ENCODE measurements at regions not wholly inside any gene's neighbourhood (a gene's known extent, or its start where the extent isn't known, plus 50 kb on each side); places are given as distances from the start of the nearest gene placed in this dataset.

DNA sequence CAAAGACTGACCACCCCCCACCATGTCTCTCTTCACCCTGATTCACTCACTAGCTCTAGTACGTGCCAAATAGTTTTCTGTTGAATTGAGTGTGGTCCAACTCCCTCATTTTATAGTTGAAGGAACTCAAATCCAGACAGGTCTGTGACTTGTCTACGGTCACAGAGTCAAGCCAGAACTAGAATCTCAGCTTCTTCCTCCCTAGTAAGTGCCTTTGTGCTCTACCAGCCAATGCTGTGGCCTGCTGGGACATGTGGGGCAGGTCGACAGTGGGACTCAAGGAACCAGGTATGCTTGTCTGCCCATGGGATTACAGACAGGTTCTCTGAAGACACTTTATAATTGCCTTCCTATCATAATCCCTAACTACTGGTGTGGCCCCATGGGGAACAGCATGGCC lies 108.6 kb upstream of the CPEB2 start:
- Histone ChIP-seq H3K9me3 (ENCODE audit: insufficient read depth in 2 of 2, low read depth in 1 of 2, low read length in 1 of 2) (no peaks in the 10 kb centered on the region), H3K4me2 (ENCODE audit: insufficient read depth in 1 of 2, low read depth in 2 of 2, low read length in 2 of 2) (no peak overlapping the region)
- TF ChIP-seq KDM4A (IDR thresholded peaks at IDR 0.05; ENCODE audit: low read depth, low read length, severe bottlenecking) (no peak), CEBPB (IDR thresholded peaks at IDR 0.05; ENCODE audit: low read depth, low read length) (no peak), POLR2AphosphoS5 (IDR thresholded peaks at IDR 0.05; ENCODE audit: low read depth, low read length) (no peak), CHD2 (IDR thresholded peaks at IDR 0.05; ENCODE audit: low read length) (no peak), KDM1A (IDR thresholded peaks at IDR 0.05; ENCODE audit: borderline replicate concordance, low read length) (no peak), NRF1 (IDR thresholded peaks at IDR 0.05; ENCODE audit: low read depth, low read length) (no peak), RBBP5 (IDR thresholded peaks at IDR 0.05; ENCODE audit: borderline replicate concordance, low read depth, low read length) (no peak)

More for the DNA sequence above, 108.6 kb upstream of the CPEB2 start:
- Histone ChIP-seq H3K4me3 (ENCODE audit: extremely low read depth in 1 of 4, insufficient read depth in 2 of 4, low read depth in 3 of 4, low read length in 4 of 4) (no peak overlapping the region), H3K23ac (ENCODE audit: insufficient read length) (no peak overlapping the region), H4K8ac (ENCODE audit: extremely low read depth, insufficient read depth, low read length) (no peak overlapping the region), H3K4me1 (replicated peaks in 1 of 4; ENCODE audit: control insufficient read depth in 3 of 4, insufficient read depth in 4 of 4, low read length in 3 of 4) (no peaks in the 10 kb centered on the region), H3K9ac (replicated peaks in 1 of 4; ENCODE audit: extremely low read depth in 1 of 4, low read depth in 3 of 4, low read length in 3 of 4) (no peak overlapping the region), H2BK120ac (replicated peaks; ENCODE audit: low read depth, low read length) (no peak overlapping the region), H3K36me3 (ENCODE audit: control insufficient read depth in 2 of 4, insufficient read depth in 4 of 4, low read length in 3 of 4) (no peaks in the 10 kb centered on the region), H2AFZ (ENCODE audit: low read length) (no peak overlapping the region), H2BK20ac (ENCODE audit: low read length) (no peak overlapping the region), H3K27ac (ENCODE audit: low read depth, low read length) (no peak overlapping the region), H3K56ac (replicated peaks; ENCODE audit: insufficient read length, low read depth, low read length) (no peak overlapping the region), H3K27me3 (replicated peaks in 1 of 4; ENCODE audit: control insufficient read depth in 3 of 4, extremely low read depth in 1 of 4, insufficient read depth in 3 of 4, low read length in 3 of 4) (peaks cover 0 to 1% (median 0%) of the 10 kb centered on the region in 4 experiments; a peak in 1 of 7 replicates), H4K91ac (replicated peaks; ENCODE audit: insufficient read length, low read length) (no peak overlapping the region), H3K79me2 (ENCODE audit: control insufficient read depth in 1 of 2, insufficient read depth in 2 of 2, low read length in 2 of 2) (no peaks in the 10 kb centered on the region), H2BK15ac (ENCODE audit: low read length) (no peak overlapping the region), H4K5ac (ENCODE audit: insufficient read length, low read depth, low read length) (no peak overlapping the region), H2AK5ac (ENCODE audit: low read depth, low read length) (no peak overlapping the region), H2BK12ac (ENCODE audit: low read depth, low read length) (no peak overlapping the region), H3K79me1 (ENCODE audit: low read depth, low read length) (no peaks in the 10 kb centered on the region), H4K20me1 (replicated peaks in 1 of 2; ENCODE audit: control insufficient read depth in 1 of 2, insufficient read depth in 2 of 2, low read length in 2 of 2) (no peaks in the 10 kb centered on the region), H3K18ac (ENCODE audit: extremely low read depth, low read length) (no peak overlapping the region), H3K14ac (ENCODE audit: insufficient read length) (no peak overlapping the region), H3K4ac (replicated peaks; ENCODE audit: insufficient read length, low read depth, low read length) (no peak overlapping the region), H2BK5ac (ENCODE audit: low read depth, low read length) (no peak overlapping the region), H3K23me2 (ENCODE audit: low read depth, low read length) (no peaks in the 10 kb centered on the region)
- DNase-seq (ENCODE audit: low read depth in 1 of 2, low spot score in 2 of 2), result no peak
- FAIRE-seq, result no peak
- 85% methylated on average over 3 of the region's 3 CpGs; no CpG with 5 or more reads in 1 of the 2 experiments for WGBS, 2 experiments (ENCODE audit: extremely low coverage in 1 of 2, insufficient coverage in 1 of 2, insufficient read length in 1 of 2, insufficient replicate concordance in 2 of 2, low coverage in 1 of 2, low lambda C conversion rate in 2 of 2, missing lambda C conversion rate in 1 of 2)
- ChIA-PET POLR2A (ENCODE audit: partially characterized antibody) (no interaction called here), CTCF (ENCODE audit: partially characterized antibody) (interaction anchor here (1.0 to 1.1 kb wide), 2 partner anchors 22 to 24 kb away, joined by 3 to 4 read pairs; no protein-coding TSS in a partner anchor)

Data from H1 (cell line).